VCaP (cell line): ENCODE measurements at regions not wholly inside any gene's neighbourhood (a gene's known extent, or its start where the extent isn't known, plus 50 kb on each side); places are given as distances from the start of the nearest gene placed in this dataset.

Experiments
- H3K27ac ChIP-seq: fragments of 450-650 bp; 2 replicates; pipeline ENCODE4 v1.5.1; 2017
- TF ChIP-seq, protein P1 (sequence below): fragments of 450-650 bp; conservative IDR thresholded peaks from 2 replicates; pipeline ENCODE4 v1.5.1; 2017; ENCODE audit warnings: mild to moderate bottlenecking, moderate library complexity

DNA sequence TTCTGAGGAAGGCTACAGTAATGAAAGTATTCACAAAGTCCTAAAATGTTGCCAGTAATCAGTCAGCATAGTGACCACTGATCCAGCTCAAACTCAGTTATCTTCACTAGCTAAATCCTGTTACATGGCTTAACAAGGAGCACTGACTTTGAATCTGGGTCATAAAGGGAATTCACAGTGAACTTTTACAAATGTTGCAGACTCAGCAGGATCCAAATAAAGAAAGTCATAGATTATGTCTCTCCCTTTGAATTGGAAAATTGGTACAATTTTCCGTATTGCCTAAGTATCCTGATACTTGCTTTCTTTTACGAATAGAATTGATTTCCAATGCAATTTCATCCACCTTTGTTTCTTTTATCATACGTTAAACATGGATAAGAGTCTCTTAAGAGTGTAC lies 431.5 kb upstream of the CNTN6 start:
- TF ChIP-seq, protein P1, sequence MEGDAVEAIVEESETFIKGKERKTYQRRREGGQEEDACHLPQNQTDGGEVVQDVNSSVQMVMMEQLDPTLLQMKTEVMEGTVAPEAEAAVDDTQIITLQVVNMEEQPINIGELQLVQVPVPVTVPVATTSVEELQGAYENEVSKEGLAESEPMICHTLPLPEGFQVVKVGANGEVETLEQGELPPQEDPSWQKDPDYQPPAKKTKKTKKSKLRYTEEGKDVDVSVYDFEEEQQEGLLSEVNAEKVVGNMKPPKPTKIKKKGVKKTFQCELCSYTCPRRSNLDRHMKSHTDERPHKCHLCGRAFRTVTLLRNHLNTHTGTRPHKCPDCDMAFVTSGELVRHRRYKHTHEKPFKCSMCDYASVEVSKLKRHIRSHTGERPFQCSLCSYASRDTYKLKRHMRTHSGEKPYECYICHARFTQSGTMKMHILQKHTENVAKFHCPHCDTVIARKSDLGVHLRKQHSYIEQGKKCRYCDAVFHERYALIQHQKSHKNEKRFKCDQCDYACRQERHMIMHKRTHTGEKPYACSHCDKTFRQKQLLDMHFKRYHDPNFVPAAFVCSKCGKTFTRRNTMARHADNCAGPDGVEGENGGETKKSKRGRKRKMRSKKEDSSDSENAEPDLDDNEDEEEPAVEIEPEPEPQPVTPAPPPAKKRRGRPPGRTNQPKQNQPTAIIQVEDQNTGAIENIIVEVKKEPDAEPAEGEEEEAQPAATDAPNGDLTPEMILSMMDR: no peak
- no peak overlapping the region for H3K27ac ChIP-seq

DNA sequence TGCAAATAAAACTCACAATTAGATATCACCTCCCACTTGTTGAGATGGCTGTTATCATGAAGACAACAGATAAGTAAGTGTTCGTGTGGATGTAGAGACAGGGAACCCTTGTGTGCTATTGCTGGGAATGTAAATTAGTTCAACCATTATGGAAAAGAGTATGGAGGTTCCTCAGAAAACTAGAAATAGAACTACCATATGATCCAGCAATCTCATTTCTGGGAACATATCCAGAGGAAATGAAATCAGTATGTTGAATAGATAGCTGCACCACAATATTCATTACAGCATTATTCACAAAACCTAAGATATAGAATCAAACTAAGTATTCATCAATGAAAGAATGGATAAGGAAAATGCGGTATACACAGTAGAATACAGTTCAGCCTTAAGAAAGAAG lies 418.7 kb upstream of the CNTN6 start:
- TF ChIP-seq, protein P1: no peak
- no peak overlapping the region for H3K27ac ChIP-seq

DNA sequence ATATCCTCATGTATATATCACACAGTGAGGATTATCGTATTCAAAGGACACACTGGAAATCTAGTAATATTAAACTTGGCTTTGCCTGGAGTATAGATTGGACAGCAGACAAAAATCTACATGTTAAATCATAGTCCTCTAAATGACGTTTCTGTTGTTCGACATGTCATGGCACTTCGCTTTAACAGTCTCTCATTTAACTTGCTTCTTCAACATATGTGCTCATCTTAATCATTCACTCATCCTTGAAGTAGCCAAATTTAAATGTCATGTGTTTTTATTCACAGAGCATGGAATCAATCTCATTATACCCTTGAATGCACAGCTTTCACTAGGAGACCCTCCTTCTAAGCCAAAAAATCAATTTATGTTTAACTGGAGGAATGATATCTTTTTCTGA lies 417.0 kb upstream of the CNTN6 start:
- TF ChIP-seq, protein P1: no peak
- no peak overlapping the region for H3K27ac ChIP-seq

DNA sequence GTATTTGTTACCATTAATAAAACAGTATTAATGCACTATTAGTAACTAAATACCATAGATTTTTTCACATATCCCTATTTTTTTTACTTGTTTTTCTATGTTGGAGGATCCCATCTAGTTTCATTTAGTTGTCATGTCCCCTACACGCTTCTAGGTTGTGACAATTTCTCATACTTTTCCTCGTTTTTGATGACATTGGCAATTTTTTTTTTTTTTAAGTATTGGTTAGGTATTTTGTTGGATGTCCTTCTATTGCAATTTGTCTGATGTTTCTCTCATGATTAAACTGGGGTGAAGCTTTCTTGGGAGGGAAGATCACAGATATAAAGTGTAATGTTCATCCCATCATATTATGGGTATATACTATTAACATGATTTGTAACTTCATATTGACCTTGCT lies 409.1 kb upstream of the CNTN6 start:
- no peak overlapping the region for H3K27ac ChIP-seq
- TF ChIP-seq, protein P1: no peak

DNA sequence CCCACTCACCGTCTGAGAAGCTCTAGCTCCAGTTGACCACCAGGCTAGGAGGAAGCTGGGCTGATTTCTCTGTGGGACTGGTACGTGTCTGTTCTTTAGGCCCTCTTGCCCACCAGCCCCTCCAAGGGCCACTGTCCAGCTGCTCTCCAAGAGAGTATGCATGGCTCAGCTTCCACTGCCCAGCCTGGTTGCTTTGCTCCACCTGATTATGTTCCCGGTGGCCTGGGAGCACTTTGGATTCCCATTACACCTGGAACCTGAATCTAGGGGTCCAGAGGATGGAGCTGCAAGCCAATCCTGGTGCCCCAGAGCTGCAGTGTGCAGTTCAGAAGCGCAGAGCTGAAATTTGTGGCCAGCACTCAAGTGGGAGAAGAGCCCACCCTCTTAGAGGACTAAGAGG lies 402.1 kb upstream of the CNTN6 start:
- TF ChIP-seq, protein P1: no peak
- no peak overlapping the region for H3K27ac ChIP-seq

DNA sequence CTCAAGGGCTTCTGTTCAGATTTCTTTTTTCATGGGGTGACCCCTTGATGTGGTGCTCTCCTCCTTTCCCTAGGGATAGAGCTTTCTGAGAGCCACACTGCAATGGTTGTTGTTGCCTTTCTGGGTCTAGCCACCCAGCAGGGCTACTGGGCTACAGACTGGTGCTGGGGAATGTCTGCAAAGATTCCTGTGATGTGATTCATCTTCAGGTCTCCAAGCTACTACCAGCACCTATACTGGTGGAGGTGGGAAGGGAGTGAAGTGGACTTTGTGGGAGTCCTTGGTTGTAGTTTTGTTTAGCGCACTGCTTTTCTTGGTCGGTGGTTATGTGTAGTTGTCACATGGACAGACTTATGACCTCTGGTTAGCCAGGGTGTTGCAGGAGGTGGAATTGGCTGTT lies 392.3 kb upstream of the CNTN6 start:
- H3K27ac ChIP-seq: no peak overlapping the region
- TF ChIP-seq, protein P1: no peak

DNA sequence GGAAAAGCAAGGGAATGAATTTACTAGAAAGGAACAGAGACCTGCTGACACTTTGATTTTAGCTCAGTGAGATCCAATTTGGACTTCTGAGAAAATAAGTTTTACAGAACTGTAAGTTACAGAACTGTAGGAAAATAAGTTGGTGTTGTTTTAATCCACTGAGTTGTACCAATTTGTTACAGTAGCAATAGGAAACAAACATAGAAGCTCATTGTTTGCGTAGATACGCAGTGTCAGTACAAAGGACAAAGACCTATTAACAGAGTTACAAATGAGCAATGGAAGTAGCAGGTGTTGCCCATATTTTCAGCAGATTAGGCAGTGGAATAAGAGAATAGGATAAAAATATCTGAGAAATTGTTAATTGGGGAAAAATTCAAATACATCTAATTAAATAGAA lies 385.8 kb upstream of the CNTN6 start:
- TF ChIP-seq, protein P1: no peak
- H3K27ac ChIP-seq: no peak overlapping the region
